Islet precursor cell (in vitro differentiated cells): ENCODE measurements at regions not wholly inside any gene's neighbourhood (a gene's known extent, or its start where the extent isn't known, plus 50 kb on each side); places are given as distances from the start of the nearest gene placed in this dataset.
"Not testable (repeated sequence)": the region's sequence is repeated elsewhere in the genome, so short reads cannot be mapped to it uniquely, and the experiment has no call there.

ENCODE experiments used
- DNase-seq: peaks from one replicate; pipeline ENCODE4 v3.0.0-alpha.2; 2018

GRCh38 chr18:26648509-26649192, 100.3 kb upstream of the KCTD1 start:
- no peak for DNase-seq

- DNase-seq: no peak
Measured at GRCh38 chr18:26646901-26647300, 98.5 kb upstream of the KCTD1 start.

GRCh38 chr18:26642440-26643348, 94.3 kb upstream of the KCTD1 start:
- no peak for DNase-seq

- no peak for DNase-seq
Measured at GRCh38 chr18:26640541-26640940, 92.2 kb upstream of the KCTD1 start.

GRCh38 chr18:26639149-26639548, 90.8 kb upstream of the KCTD1 start:
- no peak for DNase-seq

GRCh38 chr18:26637983-26638382, 89.6 kb upstream of the KCTD1 start:
- DNase-seq: no peak

- DNase-seq: peak; percentile 67
Measured at GRCh38 chr18:26637324-26637723, 89.0 kb upstream of the KCTD1 start.

GRCh38 chr18:26635466-26635865, 87.1 kb upstream of the KCTD1 start:
- peak; percentile 73 for DNase-seq

GRCh38 chr18:26634631-26635030, 86.3 kb upstream of the KCTD1 start:
- DNase-seq: no peak

- no peak for DNase-seq
Measured at GRCh38 chr18:26631135-26631534, 82.8 kb upstream of the KCTD1 start.

GRCh38 chr18:26630596-26630995, 82.2 kb upstream of the KCTD1 start:
- no peak for DNase-seq

- no peak for DNase-seq
Measured at GRCh38 chr18:26628017-26628416, 79.7 kb upstream of the KCTD1 start.

- DNase-seq: no peak
Measured at GRCh38 chr18:26624443-26624842, 76.1 kb upstream of the KCTD1 start.

GRCh38 chr18:26623314-26623713, 75.0 kb upstream of the KCTD1 start:
- DNase-seq: not testable (repeated sequence)

GRCh38 chr18:26621161-26622026, 73.0 kb upstream of the KCTD1 start:
- DNase-seq: peak; percentile 73

GRCh38 chr18:26619350-26619749, 71.0 kb upstream of the KCTD1 start:
- no peak for DNase-seq

GRCh38 chr18:26618135-26618534, 69.8 kb upstream of the KCTD1 start:
- DNase-seq: no peak

GRCh38 chr18:26617151-26617554, 68.8 kb upstream of the KCTD1 start:
- peak; percentile 67 for DNase-seq

- DNase-seq: no peak
Measured at GRCh38 chr18:26614374-26614773, 66.0 kb upstream of the KCTD1 start.
